GM18861 (cell line): ENCODE measurements at regions not wholly inside any gene's neighbourhood (a gene's known extent, or its start where the extent isn't known, plus 50 kb on each side); places are given as distances from the start of the nearest gene placed in this dataset.

Experiments
- ATAC-seq: cut with Tn5 transposase; IDR thresholded peaks from one replicate; pipeline ENCODE4 v1.9.1; 2021; ENCODE audit not compliant: unreplicated experiment

GRCh38 chr4:180571516-180572055 lies 1671.6 kb upstream of the TENM3 start:
- ATAC-seq, result no peak

DNA sequence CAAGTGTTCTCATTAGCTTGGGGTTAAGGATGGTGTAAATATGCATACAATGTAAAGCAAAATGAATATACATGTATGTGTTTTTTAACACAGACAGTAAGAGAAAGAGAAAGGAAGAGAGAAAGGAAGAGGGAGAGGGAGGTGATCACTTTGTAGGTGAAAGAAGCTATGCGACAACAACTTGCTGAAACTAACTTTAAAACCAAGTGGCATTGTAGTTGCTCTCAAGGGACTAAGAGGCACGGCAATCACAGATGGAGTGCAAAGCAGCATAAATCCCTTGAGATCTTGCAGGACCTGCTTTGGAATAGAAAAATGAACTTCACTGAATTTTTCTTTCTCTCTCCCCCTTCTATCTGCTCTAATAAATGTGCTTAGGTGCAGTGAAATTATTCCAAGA lies 1665.0 kb upstream of the TENM3 start:
- no peak for ATAC-seq

DNA sequence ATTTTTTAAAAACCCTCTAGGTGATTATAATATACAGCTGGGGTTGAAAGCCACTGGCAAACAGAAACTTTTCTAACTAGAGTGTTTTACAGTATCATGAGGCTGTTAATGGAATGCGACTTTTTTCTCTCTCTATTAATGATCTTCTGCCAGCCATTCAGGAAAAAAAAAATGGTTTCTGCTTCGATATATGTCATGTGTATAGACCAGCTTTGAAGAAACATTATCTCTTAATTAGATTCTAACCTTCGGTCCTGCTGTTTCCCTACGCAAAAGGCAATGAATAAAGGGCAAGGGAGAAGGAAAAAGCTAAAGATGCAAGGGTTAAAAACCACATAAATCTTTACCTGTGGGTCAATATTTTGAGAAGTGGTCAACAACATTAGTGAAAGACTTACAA lies 1662.1 kb upstream of the TENM3 start:
- ATAC-seq, result no peak

DNA sequence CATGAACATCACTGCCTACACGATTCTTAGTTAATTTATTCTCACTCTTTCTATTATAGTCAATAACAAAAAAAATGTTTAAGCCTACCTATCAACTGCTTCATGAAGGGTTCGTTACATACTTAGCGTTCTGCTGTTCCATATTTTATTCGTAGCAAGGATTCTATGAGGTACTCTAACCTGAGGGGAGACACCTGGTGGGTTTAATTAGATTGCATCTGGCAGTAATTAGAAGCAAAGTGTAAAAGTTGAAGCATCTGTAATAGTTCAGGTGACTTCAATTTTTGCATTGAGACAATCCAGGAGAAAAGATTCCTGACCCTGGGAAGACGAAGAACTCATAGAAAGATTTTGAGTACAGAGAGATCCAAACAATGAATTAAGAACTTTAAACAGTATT lies 1655.8 kb upstream of the TENM3 start:
- no peak for ATAC-seq

DNA sequence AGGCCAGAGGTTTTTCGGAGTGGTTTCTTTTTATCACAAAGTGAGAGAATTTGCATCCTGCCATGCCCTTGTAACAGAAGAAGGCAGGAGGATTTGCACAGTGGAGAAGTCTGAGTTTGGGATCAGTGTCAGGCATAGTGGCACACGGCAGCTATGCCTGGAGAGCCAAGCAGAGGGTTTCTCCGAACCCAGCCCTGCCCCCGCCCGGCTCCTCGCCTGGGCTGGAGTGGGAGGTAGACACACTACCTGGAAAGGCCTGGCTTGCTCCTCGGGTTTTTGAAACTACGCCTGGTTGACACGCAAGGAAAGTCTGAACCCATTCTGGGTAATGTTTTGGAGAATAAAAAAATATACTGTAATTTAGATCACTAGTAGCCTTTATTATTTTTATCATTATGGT lies 1653.6 kb upstream of the TENM3 start:
- ATAC-seq, result no peak

DNA sequence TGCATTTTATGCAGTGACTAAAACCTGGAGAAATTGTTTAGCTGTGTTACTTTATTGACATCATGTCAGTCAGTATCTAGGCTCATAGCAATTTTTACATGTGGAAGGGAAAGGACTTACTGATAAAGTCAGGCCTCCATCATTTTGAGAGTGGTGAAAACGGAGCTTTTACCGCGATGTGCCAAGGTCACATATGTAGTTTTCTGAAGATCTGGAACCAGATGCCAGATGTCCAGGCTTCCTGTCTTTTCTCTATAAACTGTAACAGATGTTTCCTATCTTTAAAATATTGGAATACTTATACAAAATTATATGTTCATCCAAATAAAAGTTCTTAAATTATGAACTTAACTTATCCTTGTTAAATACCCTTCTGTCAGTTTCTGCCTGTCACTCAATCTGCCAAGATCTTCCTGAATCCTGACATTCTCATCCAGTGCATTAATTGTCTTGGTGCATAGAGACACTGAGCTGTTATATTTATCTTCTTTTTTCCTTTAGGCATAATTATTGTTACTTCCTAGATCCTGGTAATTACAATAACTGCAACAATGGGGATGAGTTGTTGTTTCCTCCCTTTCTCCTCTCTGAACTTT lies 1646.2 kb upstream of the TENM3 start:
- ATAC-seq, result no peak

DNA sequence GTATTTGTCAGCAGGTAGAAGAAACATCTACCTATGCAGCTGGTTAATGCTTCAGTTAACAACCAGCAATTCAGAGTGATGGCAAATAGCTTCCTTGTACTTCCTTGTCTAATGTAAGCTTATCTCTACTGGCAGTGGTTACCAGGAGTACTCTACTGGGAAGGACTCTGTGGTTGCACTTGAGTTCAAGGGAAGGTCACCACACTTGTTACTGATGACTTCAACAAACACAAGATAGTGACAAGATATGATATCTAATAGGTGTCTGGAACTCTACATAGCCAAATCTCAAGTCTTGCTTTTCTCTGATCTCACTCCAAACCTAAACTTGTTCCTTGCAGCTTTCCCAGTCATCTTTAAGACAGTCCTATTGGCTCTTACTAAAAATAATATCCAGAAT lies 1644.9 kb upstream of the TENM3 start:
- no peak for ATAC-seq

DNA sequence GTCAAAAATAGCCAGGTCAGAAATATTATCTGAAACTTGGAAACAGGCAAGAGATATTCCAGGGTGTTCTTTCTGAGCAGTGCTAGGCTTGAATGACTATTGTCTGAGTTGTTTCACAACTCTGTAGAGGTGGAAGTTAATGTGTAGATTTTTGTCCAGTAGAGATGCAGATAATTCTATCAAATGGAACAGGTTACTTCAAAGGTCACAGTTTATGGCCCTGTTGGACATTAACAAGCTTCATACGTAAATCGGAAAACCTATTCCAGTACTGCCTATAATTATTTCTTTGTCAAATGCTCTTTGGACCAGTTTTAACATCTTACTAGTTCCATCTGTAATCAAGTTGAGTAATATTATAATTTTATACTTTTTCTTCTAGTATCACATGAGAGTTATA lies 1639.4 kb upstream of the TENM3 start:
- no peak for ATAC-seq

DNA sequence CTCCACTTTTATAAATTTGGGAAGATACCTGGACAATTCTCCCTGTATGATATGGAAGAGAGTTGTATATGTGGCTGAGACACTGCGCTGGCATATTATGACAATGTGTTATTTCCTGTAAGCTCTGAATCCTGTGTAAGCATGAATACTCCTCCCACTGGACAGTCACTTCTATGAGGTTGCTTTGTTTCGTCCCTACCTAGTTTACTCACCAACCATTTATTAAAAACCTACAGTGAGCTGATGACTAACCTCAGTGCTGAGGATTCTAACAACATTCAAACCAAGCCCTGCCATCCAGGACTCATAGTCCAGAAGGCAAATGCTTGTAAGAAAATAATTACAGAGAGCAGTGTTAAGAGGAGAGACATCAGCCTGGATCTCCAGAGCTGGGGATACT lies 1632.9 kb upstream of the TENM3 start:
- no peak for ATAC-seq

DNA sequence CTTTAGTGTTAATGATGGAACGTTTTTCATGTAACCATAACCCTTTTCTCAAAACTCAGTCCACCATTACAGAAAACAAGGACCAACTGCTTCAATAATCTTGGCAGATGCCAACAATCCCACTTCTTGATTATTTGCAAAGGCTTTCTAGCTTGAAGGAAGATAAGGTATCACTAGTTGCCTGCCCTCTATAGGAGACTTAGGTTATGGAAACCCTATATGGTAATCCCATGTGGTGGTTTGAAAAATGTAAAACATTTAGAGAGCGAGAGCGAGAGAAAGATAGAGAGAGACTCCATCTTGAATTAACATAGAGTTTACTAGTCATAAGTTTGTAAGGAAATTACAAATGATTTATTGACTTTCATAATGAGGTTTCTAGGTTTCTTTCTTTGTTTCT lies 1627.5 kb upstream of the TENM3 start:
- no peak for ATAC-seq

DNA sequence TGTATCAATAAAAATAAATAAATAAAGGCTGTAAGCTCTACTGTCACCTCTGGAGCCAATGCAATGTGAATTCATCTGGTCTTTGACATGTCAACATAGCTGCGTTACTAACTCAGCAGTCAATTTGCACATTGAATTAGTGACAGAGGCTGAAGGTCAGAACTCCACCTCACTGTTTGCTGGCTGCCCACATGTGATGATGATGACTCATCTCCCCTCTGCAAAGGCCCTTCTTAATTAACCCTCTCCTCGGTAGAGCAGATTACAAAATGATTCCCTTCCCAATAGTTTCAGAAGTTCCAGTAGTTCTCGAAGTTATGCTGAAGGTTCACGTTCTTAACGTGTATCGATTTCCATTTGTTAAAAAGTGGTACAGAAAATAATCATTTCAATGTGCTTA lies 1626.0 kb upstream of the TENM3 start:
- no peak for ATAC-seq

- no peak for ATAC-seq
Observed at GRCh38 chr4:180618396-180618795, 1624.8 kb upstream of the TENM3 start.

DNA sequence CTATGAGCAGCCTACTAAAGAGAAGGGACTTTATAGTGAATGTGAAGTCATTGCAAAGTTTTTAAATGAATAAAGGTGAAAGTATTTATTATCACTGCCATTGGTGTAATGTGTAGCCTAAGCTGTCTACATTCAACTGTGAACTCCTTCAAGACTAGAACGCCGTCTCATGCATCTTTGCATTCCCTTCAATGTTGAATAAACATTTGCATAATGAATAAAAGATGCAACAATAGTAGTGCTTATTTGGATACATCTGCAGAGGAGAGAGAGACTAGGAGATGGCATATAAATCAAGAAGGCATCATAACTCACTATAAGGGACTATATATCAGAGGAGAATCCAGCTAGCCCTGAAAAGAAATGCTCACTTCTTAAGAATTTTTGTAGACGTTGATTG lies 1623.8 kb upstream of the TENM3 start:
- no peak for ATAC-seq

DNA sequence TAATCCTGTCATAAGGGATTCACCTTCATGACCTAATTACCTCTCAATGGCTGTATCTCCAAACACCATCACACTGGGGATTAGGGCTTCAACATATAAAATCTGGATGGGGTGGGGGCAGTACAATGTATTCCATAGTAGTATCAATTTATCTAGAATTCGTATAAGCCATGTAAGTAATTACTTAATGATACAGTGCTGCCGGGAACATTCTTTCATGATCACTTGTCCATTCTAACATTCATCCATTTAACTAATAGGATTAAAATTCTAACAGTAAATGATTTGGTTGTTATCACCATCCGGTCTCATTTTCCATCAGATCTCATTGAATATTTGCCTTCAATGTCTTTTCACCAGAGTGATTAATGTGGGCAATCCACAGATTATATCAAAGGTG lies 1620.9 kb upstream of the TENM3 start:
- ATAC-seq, result no peak

GRCh38 chr4:180625653-180626052 lies 1617.5 kb upstream of the TENM3 start:
- ATAC-seq, result no peak

GRCh38 chr4:180630012-180630665 lies 1613.1 kb upstream of the TENM3 start:
- no peak for ATAC-seq

DNA sequence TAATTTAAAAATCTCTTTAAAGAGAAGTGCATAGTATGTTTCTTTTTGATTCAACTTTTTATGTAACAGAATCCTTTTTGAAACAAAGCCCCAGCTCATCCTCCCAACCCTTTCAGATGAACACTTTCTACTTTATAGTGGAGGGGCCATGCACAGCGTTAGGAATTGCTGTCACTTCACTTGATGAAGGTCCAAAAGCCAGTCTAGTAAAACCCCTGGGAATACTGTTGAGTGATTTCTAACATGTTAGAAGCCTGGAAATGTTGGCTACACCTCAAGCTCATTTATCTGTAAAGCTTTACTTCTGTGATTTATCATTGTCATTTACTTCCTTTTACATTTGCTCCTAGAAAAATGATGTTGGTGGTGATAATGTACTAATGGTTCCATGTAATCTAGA lies 1608.9 kb upstream of the TENM3 start:
- ATAC-seq, result no peak

DNA sequence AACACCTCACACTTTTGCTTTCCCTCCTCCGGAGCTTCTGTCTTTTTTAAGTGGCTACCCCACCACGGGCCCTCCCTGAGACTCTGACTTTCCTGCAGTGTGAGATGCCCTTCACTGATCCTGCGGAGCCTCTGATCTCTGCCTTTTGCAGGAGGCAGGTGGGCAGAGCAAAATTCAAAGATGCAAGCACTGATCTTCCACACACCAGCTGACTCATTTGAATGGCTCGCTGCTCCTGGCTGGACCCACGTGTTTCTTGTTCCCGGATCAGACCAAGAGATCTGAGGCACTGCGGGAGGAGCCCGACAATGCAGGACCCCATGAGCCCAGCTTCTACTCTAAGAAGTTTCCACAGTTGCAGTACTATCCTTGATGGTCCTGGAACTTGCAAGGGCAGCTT lies 1607.9 kb upstream of the TENM3 start:
- ATAC-seq, result no peak

DNA sequence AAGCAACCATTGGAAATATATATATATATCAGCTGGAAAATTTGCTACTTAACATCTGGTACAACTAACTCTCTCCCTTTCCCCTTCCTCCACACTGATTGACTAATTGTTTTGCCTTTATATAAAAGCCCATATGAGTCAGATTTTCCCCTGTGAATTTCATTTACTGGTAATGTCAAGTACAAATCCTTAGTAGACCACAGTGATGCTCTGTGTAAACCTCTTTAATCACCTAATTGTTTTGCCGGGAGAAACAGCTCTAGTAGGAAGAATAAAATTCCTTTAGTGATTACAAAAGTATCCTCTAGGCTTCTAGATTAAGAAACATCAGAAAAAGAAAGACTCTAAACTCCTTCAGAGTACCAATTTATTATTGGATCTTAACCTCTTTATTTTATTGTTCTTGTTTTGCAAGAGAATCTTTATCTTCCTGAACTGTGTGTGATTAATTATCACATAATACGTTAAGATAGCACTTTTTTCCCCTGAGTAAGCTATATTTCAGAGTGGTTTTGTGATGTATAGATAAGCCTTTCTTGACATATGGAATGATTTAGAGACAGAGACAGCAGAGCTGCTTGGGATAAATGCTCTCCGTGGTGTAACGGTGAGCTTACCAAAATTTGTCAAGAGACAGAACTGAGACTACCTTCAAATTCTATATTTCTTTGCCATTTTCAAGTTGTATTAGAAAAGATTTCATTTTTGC lies 1606.4 kb upstream of the TENM3 start:
- ATAC-seq, result no peak

DNA sequence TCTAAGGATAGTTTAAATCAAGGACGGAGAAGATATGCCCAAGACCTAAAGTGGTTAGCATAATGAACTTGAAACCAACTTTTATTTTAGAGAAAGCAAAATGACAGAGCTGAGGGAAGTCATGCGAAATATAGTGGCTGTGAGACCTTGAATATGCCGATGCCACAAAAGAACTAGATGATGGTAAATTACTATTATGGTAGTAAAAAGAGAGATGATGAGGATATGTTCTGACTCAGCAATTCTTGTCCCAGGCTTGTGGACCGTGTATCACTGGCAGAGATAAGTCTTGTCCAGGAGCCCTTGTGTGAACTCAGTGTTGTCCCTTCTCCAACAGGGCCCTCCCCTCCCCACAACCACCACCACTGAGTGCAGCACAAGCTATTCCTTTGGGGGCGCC lies 1605.6 kb upstream of the TENM3 start:
- ATAC-seq, result no peak

DNA sequence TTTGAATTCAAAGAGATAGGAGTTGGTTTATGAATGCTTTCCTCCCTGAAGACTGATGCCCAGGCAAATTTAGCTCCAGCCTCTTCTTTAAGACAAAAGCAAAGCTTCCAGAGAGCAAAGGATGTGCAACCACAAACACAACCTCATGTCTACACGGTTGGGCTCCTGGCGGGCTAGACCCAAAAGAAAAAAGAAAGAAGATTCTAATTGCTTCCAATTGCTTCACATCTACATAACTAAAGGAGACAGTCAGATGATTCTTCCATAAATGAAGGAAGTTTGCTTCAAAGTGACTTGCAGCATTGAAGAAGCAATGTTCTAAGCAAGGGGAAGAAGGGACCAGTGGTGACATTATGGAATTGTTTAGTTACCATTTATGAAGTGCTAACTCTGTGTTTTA lies 1603.0 kb upstream of the TENM3 start:
- no peak for ATAC-seq

- ATAC-seq, result no peak
Observed at GRCh38 chr4:180641495-180641894, 1601.7 kb upstream of the TENM3 start.
